Body of pancreas (tissue), 4 donors: ENCODE measurements at regions not wholly inside any gene's neighbourhood (a gene's known extent, or its start where the extent isn't known, plus 50 kb on each side); places are given as distances from the start of the nearest gene placed in this dataset.

ENCODE experiments used
- CTCF ChIP-seq, 7 experiments: fragments of 450-650 bp in 4 of 7; fragments of 200-600 bp in 3 of 7; sonication (generic) in 3 of 7; IDR thresholded peaks; one replicate each; pipeline ENCODE4 v1.5.1; 2016 to 2019; ENCODE audit warnings: antibody characterized with exemption in 7 of 7
- POLR2A ChIP-seq, 3 donors: fragments of 450-650 bp; IDR thresholded peaks; one replicate each; pipeline ENCODE4 v1.6.1; 2016; ENCODE audit warnings: antibody characterized with exemption in 3 of 3, mild to moderate bottlenecking in 2 of 3

GRCh38 chr10:105644091-105644490 lies 1003.0 kb downstream of the SORCS3 start:
- TF ChIP-seq CTCF (IDR thresholded peaks at IDR 0.05), result no peak
- no peak for TF ChIP-seq POLR2A (IDR thresholded peaks at IDR 0.05)
